ENCODE measurements at regions not wholly inside any gene's neighbourhood (a gene's known extent, or its start where the extent isn't known, plus 50 kb on each side); places are given as distances from the start of the nearest gene placed in this dataset.

DNA sequence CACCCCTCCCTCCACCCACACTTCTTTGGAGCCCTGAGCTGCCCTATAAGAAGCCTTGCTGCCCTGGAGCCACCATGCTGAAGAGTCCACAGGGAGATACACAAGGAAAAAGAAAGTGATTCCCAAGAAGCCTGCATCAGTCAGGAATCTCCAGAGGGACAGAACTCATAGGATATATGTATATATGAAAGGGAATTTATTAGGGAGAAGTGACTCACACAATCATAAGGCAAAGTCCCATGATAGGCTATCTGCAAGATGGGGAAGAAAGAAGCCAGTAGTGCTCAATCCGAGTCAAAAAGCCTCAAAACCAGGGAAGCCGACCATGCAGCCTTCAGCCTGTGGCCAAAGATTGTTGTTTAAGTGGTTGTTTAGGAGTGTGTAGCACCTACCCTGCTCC, 87.9 kb downstream of the TMEM114 start:
- H3K4me3 ChIP-seq (ENCODE audit: low read depth, low read length) = no peak overlapping the region
- TF ChIP-seq, protein P1, sequence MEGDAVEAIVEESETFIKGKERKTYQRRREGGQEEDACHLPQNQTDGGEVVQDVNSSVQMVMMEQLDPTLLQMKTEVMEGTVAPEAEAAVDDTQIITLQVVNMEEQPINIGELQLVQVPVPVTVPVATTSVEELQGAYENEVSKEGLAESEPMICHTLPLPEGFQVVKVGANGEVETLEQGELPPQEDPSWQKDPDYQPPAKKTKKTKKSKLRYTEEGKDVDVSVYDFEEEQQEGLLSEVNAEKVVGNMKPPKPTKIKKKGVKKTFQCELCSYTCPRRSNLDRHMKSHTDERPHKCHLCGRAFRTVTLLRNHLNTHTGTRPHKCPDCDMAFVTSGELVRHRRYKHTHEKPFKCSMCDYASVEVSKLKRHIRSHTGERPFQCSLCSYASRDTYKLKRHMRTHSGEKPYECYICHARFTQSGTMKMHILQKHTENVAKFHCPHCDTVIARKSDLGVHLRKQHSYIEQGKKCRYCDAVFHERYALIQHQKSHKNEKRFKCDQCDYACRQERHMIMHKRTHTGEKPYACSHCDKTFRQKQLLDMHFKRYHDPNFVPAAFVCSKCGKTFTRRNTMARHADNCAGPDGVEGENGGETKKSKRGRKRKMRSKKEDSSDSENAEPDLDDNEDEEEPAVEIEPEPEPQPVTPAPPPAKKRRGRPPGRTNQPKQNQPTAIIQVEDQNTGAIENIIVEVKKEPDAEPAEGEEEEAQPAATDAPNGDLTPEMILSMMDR (conservative IDR thresholded peaks at IDR 0.05; ENCODE audit: low read depth, low read length) = no peak
- DNase-seq (ENCODE audit: low read depth) = no peak

DNA sequence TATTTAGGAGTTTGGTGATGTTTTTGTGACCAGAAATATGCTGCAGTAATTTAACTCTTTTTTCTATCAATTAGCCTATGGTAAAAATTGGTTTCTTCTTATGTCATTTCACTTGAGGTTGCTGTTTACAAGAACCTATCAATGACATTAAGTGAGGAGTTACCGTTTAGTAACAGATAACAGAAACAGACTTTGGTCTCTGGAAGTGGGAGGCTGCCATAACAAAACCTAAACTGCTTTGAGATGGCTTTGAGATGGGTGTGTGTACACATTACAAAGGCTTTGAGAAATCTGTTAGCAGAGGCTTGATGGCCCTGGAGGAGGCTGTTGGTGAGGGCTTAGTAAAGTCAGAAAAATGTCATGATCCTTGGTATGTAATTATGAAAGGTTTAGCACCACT, 90.0 kb downstream of the TMEM114 start:
- no peak overlapping the region for H3K4me3 ChIP-seq (ENCODE audit: low read depth, low read length)
- DNase-seq (ENCODE audit: low read depth) = no peak
- TF ChIP-seq, protein P1 (conservative IDR thresholded peaks at IDR 0.05; ENCODE audit: low read depth, low read length) = no peak

DNA sequence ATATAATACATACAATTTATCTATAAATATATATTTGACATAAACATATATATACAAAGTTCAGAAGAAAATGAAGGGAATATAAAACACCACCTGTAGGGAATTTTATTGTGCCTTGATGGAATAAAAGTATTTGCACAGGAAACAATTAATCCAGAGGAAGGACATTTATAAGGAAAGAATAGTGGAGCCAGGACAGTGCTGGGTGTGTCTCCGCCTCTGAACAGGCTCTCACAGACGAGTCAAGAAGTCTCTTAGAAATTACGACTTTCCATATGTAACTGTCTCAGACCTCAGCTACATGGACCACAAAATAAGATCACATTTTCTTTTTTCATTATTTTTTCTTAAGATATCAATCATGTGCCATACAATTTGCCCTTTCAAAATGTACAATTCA, 93.9 kb downstream of the TMEM114 start:
- TF ChIP-seq, protein P1 (conservative IDR thresholded peaks at IDR 0.05; ENCODE audit: low read depth, low read length) = no peak
- DNase-seq (ENCODE audit: low read depth) = no peak
- no peak overlapping the region for H3K4me3 ChIP-seq (ENCODE audit: low read depth, low read length)

DNA sequence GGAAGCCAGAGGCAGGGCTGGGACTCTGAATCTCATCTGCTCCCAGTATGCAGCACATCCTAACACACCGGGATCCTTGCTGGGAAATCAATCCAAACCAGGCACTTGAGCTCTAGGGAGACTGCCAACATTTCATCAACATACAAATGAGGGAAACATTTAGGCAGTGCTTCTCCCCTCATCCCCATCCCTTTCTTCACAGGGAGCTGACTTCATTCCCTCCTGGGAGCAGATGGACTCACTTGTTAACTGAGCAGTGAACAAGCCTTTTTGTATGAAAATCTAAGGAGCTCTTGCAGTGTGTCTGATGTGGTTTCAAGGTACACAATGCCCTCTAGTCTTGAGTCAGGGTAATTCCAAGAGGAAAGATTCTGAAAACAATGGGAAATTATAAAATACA, 96.3 kb downstream of the TMEM114 start:
- H3K4me3 ChIP-seq (ENCODE audit: low read depth, low read length) = no peak overlapping the region
- TF ChIP-seq, protein P1 (conservative IDR thresholded peaks at IDR 0.05; ENCODE audit: low read depth, low read length) = no peak
- DNase-seq (ENCODE audit: low read depth) = no peak

DNA sequence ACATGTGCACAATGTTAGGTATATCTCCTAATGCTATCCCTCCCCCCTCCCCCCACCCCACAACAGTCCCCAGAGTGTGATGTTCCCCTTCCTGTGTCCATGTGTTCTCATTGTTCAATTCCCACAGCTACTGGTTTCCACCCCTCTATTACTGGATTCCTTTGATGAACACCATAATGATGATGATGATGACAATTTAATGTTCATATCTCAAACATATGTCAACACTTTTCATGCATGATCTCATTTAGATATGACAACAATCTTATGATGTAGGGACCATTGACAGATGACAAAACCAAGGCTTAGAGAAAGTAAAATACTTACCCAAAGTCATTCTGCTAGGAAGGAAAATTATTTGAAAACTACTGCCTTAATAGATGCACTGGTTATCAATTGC, 97.6 kb downstream of the TMEM114 start:
- TF ChIP-seq, protein P1 (conservative IDR thresholded peaks at IDR 0.05; ENCODE audit: low read depth, low read length) = no peak
- no peak for DNase-seq (ENCODE audit: low read depth)
- no peak overlapping the region for H3K4me3 ChIP-seq (ENCODE audit: low read depth, low read length)

DNA sequence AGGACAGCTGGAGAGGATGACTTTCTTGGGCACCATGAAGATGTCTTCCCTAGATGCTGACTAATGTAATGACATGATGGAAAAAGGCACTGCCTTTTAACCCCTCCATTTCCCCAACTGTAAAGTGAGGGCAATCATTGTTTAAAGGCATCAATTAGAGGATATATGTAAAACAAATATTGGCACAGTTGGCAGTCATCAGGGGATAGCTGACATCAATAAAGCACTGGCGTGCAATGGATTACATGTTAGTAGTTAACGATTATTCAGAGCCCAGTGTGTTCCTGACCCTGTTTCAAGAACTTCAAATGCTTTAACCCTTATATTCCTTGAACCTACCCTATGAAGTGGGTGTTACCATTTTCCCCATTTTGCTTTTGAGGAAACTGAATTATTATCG, 100.7 kb downstream of the TMEM114 start:
- no peak for DNase-seq (ENCODE audit: low read depth)
- TF ChIP-seq, protein P1 (conservative IDR thresholded peaks at IDR 0.05; ENCODE audit: low read depth, low read length) = no peak
- H3K4me3 ChIP-seq (ENCODE audit: low read depth, low read length) = no peak overlapping the region

DNA sequence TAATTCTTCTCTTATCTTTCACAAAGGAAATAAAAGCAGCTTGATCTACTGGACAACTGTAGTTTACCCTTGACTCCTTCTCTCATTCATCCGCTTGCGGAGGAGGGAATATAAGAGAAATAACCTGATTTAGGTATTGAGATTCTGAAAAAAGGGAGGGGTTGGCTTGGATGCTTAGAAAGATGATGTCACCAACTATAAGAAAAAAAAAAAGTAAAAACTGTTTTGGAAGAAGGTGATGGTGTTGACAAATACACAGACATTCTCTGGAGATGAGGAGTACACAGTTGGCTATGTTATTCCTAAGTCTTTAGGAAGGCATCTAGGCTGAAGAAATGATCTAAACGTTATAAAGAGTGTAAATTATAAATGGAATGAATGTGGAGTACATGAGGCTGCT, 103.3 kb downstream of the TMEM114 start:
- DNase-seq (ENCODE audit: low read depth) = no peak
- H3K4me3 ChIP-seq (ENCODE audit: low read depth, low read length) = no peak overlapping the region
- TF ChIP-seq, protein P1 (conservative IDR thresholded peaks at IDR 0.05; ENCODE audit: low read depth, low read length) = no peak

Measured in epithelial cell of proximal tubule (primary cell).